ENCODE measurements at regions not wholly inside any gene's neighbourhood (a gene's known extent, or its start where the extent isn't known, plus 50 kb on each side); places are given as distances from the start of the nearest gene placed in this dataset.

GRCh38 chr20:47931002-47931401 lies 145.7 kb upstream of the SULF2 start:
- TF ChIP-seq POLR2A (IDR thresholded peaks at IDR 0.05), result no peak
- TF ChIP-seq, protein P1, sequence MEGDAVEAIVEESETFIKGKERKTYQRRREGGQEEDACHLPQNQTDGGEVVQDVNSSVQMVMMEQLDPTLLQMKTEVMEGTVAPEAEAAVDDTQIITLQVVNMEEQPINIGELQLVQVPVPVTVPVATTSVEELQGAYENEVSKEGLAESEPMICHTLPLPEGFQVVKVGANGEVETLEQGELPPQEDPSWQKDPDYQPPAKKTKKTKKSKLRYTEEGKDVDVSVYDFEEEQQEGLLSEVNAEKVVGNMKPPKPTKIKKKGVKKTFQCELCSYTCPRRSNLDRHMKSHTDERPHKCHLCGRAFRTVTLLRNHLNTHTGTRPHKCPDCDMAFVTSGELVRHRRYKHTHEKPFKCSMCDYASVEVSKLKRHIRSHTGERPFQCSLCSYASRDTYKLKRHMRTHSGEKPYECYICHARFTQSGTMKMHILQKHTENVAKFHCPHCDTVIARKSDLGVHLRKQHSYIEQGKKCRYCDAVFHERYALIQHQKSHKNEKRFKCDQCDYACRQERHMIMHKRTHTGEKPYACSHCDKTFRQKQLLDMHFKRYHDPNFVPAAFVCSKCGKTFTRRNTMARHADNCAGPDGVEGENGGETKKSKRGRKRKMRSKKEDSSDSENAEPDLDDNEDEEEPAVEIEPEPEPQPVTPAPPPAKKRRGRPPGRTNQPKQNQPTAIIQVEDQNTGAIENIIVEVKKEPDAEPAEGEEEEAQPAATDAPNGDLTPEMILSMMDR (IDR thresholded peaks at IDR 0.05), result no peak
- intact Hi-C loops (cut with DNase I; ENCODE audit: low total_unique reads), result no loop called here
- Histone ChIP-seq H3K36me3 (no peaks in the 10 kb centered on the region), H3K27me3 (no peaks in the 10 kb centered on the region), H3K4me1 (no peaks in the 10 kb centered on the region), H3K27ac (no peak overlapping the region), H3K4me3 (no peak overlapping the region), H3K9me3 (no peaks in the 10 kb centered on the region)
- DNase-seq, result no peak

GRCh38 chr20:47929368-47930115 lies 144.3 kb upstream of the SULF2 start:
- H3K9me3 ChIP-seq, result no peaks in the 10 kb centered on the region
- H3K36me3 ChIP-seq, result no peaks in the 10 kb centered on the region
- H3K27ac ChIP-seq, result no peak overlapping the region
- H3K27me3 ChIP-seq, result no peaks in the 10 kb centered on the region
- TF ChIP-seq POLR2A (IDR thresholded peaks at IDR 0.05), result no peak
- TF ChIP-seq, protein P1 (IDR thresholded peaks at IDR 0.05), result no peak
- DNase-seq, result no peak
- H3K4me1 ChIP-seq, result no peaks in the 10 kb centered on the region
- intact Hi-C loops (cut with DNase I; ENCODE audit: low total_unique reads), result no loop called here
- no peak overlapping the region for H3K4me3 ChIP-seq

GRCh38 chr20:47927944-47928343 lies 142.7 kb upstream of the SULF2 start:
- H3K4me3 ChIP-seq, result no peak overlapping the region
- no peaks in the 10 kb centered on the region for H3K4me1 ChIP-seq
- no peak overlapping the region for H3K27ac ChIP-seq
- TF ChIP-seq POLR2A (IDR thresholded peaks at IDR 0.05), result no peak
- no peaks in the 10 kb centered on the region for H3K36me3 ChIP-seq
- H3K27me3 ChIP-seq, result no peaks in the 10 kb centered on the region
- H3K9me3 ChIP-seq, result no peaks in the 10 kb centered on the region
- intact Hi-C loops (cut with DNase I; ENCODE audit: low total_unique reads), result no loop called here
- no peak for DNase-seq

DNA sequence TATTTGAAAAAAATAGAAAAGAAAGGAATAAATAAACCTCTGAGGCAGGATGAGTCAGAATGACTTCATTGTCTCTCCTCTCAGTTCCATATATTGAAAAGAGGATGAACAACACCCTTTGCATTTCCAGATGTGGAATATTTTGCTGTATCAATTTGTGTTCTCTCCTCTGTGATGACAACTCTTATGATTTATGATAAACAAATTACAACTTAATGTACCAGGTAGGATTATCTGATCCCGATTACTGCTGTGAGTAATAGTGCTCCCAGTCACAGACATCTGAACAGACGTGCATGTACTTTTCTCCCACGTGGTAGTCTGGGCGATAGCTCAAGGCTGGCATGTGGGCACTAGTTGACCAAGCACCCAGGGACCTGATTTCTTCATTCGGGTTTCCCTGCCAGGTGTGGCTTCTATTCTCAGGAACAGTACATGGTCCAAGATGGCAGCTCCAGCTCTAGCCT lies 142.1 kb upstream of the SULF2 start:
- Histone ChIP-seq H3K4me3 (no peak overlapping the region), H3K27me3 (no peaks in the 10 kb centered on the region), H3K36me3 (no peaks in the 10 kb centered on the region), H3K27ac (no peak overlapping the region), H3K4me1 (no peaks in the 10 kb centered on the region), H3K9me3 (no peaks in the 10 kb centered on the region)
- TF ChIP-seq, protein P1 (IDR thresholded peaks at IDR 0.05), result no peak
- no peak for TF ChIP-seq POLR2A (IDR thresholded peaks at IDR 0.05)
- no peak for DNase-seq
- intact Hi-C loops (cut with DNase I; ENCODE audit: low total_unique reads), result no loop called here

DNA sequence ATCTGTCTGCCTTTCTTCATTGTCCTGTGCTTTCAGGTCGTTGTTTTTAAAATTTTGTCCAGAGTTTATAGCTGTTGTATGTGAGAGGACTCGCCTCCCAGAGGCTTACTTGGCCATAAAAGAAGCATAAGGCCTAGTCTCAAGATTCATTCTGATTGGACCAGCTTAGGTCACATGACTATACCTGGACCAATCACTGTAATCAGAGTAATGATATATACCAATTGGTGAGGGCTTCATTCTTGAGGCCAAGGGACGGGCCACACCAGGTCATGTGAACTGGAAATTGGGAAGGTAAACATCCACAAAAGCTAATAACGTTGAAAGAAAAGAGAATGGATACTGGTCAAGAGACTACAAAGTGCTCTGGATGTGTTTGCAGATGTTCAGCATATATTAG lies 141.4 kb upstream of the SULF2 start:
- DNase-seq, result no peak
- Histone ChIP-seq H3K9me3 (no peaks in the 10 kb centered on the region), H3K4me1 (no peaks in the 10 kb centered on the region), H3K27me3 (no peaks in the 10 kb centered on the region), H3K27ac (no peak overlapping the region), H3K36me3 (no peaks in the 10 kb centered on the region), H3K4me3 (no peak overlapping the region)
- TF ChIP-seq POLR2A (IDR thresholded peaks at IDR 0.05), result no peak
- TF ChIP-seq, protein P1 (IDR thresholded peaks at IDR 0.05), result no peak
- intact Hi-C loops (cut with DNase I; ENCODE audit: low total_unique reads), result no loop called here
